Osteoblast (primary cell): ENCODE measurements at regions not wholly inside any gene's neighbourhood (a gene's known extent, or its start where the extent isn't known, plus 50 kb on each side); places are given as distances from the start of the nearest gene placed in this dataset.

Experiments
- DNase-seq: peaks from one replicate; pipeline ENCODE4 v3.0.0; 2011; ENCODE audit warnings: low spot score, mixed read lengths; ENCODE audit not compliant: insufficient read length; ENCODE audit errors: missing footprints
- H2AFZ ChIP-seq: 2 replicates; pipeline ENCODE4 v1.6.0; 2011; ENCODE audit warnings: mild to moderate bottlenecking, low read length
- H3K27ac ChIP-seq: 2 replicates; pipeline ENCODE4 v1.5.1; 2011; ENCODE audit warnings: mild to moderate bottlenecking, low read depth, low read length, moderate library complexity
- H3K27me3 ChIP-seq: 2 replicates; pipeline ENCODE4 v1.6.0; 2012; ENCODE audit warnings: mild to moderate bottlenecking, control low read depth, inconsistent platforms, low read length, moderate library complexity; ENCODE audit not compliant: insufficient read depth
- H3K36me3 ChIP-seq: 2 replicates; pipeline ENCODE4 v1.5.1; 2011; ENCODE audit warnings: mild to moderate bottlenecking, low read length, control low read depth, moderate library complexity; ENCODE audit not compliant: insufficient read depth
- H3K4me1 ChIP-seq: 2 replicates; pipeline ENCODE4 v1.5.1; 2011; ENCODE audit warnings: mild to moderate bottlenecking, low read length, control low read depth, moderate library complexity; ENCODE audit not compliant: insufficient read depth
- H3K4me2 ChIP-seq: 2 replicates; pipeline ENCODE4 v1.6.0; 2011; ENCODE audit warnings: mild to moderate bottlenecking, low read length; ENCODE audit not compliant: insufficient read depth
- H3K4me3 ChIP-seq: fragments of 200-600 bp; sonication (generic); 3 replicates; pipeline ENCODE4 v1.5.1; 2012; ENCODE audit warnings: mild to moderate bottlenecking, low read length, inconsistent platforms; ENCODE audit not compliant: insufficient read depth
- H3K79me2 ChIP-seq: 2 replicates; pipeline ENCODE4 v1.6.0; 2012; ENCODE audit warnings: mild to moderate bottlenecking, low read length, control low read depth, inconsistent platforms; ENCODE audit not compliant: insufficient read depth
- H3K9me3 ChIP-seq: 2 replicates; pipeline ENCODE4 v1.5.1; 2011; ENCODE audit warnings: low read depth, low read length, control low read depth
- H4K20me1 ChIP-seq: 2 replicates; pipeline ENCODE4 v1.6.0; 2012; ENCODE audit warnings: mild to moderate bottlenecking, low read length, control low read depth; ENCODE audit not compliant: insufficient read depth
- TF ChIP-seq, protein P1 (sequence below): IDR thresholded peaks from 2 replicates; pipeline ENCODE4 v1.5.1; 2011; ENCODE audit warnings: mild to moderate bottlenecking, low read depth, low read length, moderate library complexity; ENCODE audit errors: extremely low read depth

DNA sequence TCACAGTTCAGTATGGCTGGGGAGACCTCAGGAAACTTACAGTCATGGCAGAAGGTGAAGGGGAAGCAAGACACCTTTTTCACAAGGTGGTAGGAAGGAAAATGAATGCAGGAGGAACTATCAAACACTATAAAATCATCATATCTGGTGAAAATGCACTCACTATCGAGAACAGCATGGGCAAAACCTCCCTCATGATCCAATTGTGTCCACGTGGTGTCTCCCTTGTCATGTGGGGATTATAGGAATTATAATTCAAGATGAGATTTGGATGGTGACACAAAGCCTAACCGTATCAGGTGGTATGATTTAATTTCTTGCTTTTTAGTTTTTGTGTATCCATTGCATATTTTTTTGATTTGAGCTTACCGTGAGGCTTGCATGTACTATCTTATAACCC is 133.2 kb upstream of the SYNCRIP start:
- no peak overlapping the region for H3K4me2 ChIP-seq
- no peak overlapping the region for H3K4me3 ChIP-seq
- TF ChIP-seq, protein P1, sequence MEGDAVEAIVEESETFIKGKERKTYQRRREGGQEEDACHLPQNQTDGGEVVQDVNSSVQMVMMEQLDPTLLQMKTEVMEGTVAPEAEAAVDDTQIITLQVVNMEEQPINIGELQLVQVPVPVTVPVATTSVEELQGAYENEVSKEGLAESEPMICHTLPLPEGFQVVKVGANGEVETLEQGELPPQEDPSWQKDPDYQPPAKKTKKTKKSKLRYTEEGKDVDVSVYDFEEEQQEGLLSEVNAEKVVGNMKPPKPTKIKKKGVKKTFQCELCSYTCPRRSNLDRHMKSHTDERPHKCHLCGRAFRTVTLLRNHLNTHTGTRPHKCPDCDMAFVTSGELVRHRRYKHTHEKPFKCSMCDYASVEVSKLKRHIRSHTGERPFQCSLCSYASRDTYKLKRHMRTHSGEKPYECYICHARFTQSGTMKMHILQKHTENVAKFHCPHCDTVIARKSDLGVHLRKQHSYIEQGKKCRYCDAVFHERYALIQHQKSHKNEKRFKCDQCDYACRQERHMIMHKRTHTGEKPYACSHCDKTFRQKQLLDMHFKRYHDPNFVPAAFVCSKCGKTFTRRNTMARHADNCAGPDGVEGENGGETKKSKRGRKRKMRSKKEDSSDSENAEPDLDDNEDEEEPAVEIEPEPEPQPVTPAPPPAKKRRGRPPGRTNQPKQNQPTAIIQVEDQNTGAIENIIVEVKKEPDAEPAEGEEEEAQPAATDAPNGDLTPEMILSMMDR = no peak
- H3K9me3 ChIP-seq = no peaks in the 10 kb centered on the region
- no peaks in the 10 kb centered on the region for H3K27me3 ChIP-seq
- no peak for DNase-seq
- no peaks in the 10 kb centered on the region for H3K4me1 ChIP-seq
- H3K79me2 ChIP-seq = no peaks in the 10 kb centered on the region
- no peak overlapping the region for H3K27ac ChIP-seq
- H2AFZ ChIP-seq = no peak overlapping the region
- H4K20me1 ChIP-seq = no peaks in the 10 kb centered on the region
- H3K36me3 ChIP-seq = no peaks in the 10 kb centered on the region

DNA sequence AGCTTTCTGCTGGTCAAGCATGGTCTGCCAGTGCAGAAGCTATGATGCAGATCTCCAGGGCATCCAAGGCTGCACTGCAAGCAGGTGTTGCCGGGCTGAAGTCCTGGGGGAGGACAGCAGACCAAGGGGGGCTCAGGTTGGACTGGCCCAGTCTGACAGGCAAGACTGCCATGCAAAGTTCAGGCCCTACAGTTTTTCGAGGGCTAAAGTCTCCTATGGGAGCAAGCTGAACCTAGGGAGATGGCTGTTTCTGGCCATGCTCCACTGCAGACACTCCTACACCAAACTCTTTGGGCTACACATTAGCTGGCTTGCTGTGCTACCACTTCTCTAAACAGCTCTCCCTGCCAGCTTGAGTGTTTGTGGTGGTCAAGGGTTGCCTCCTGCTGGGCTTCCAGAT is 130.0 kb upstream of the SYNCRIP start:
- TF ChIP-seq, protein P1 = no peak
- H3K9me3 ChIP-seq = no peaks in the 10 kb centered on the region
- H3K4me2 ChIP-seq = no peak overlapping the region
- no peak overlapping the region for H3K4me3 ChIP-seq
- no peaks in the 10 kb centered on the region for H3K36me3 ChIP-seq
- H4K20me1 ChIP-seq = no peaks in the 10 kb centered on the region
- H3K27me3 ChIP-seq = no peaks in the 10 kb centered on the region
- no peak overlapping the region for H2AFZ ChIP-seq
- DNase-seq = no peak
- no peak overlapping the region for H3K27ac ChIP-seq
- no peaks in the 10 kb centered on the region for H3K79me2 ChIP-seq
- H3K4me1 ChIP-seq = no peaks in the 10 kb centered on the region

DNA sequence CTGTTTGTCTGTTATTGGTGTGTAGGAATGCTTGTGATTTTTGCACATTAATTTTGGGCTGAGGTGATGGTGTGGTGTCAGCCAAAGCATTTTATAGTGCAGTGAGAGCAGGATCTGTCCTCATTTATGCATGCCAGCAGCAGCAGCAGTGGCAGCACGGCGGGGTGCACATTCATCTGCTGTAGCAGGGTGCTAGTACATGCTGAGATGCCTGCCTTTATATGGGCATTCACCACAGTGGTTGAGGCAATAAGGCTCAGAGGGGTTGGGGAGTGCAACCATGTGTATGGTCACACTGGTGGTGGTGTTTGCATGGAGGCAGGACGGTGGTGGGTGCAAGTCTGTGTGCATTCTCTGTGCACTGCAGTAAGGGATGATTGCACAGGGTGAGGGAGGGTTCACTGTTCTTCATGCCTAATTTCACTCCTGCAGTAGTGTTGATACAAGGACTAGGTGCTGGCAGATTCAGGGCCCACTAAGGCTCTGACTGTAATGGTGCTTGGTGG is 129.3 kb upstream of the SYNCRIP start:
- Histone ChIP-seq H3K4me2 (no peak overlapping the region), H3K9me3 (no peaks in the 10 kb centered on the region)

DNA sequence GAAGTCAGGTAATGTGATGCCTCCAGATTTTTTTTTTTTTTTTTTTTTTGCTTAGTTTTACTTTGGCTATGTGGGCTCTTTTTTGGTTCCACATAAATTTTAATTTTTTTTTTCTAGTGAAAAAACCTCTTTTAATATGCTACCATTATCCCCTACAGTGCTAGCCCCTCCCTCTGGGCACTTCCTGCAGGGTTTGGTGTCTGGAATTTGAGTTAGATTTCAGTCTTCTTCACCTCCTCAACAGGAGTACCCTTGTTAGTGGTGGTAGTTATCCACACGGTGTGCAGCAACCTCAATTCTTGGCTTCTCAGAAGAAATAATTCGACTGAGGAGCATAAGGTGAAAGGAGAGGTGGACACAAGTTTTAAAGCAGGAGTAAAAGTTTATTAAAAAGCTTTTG is 128.8 kb upstream of the SYNCRIP start:
- Histone ChIP-seq H3K4me3 (no peak overlapping the region), H2AFZ (no peak overlapping the region), H3K36me3 (no peaks in the 10 kb centered on the region), H3K4me1 (no peaks in the 10 kb centered on the region), H3K27ac (no peak overlapping the region), H3K9me3 (no peaks in the 10 kb centered on the region), H4K20me1 (no peaks in the 10 kb centered on the region), H3K4me2 (no peak overlapping the region), H3K27me3 (no peaks in the 10 kb centered on the region), H3K79me2 (no peaks in the 10 kb centered on the region)
- TF ChIP-seq, protein P1 = no peak
- no peak for DNase-seq

More for the DNA sequence above, 129.3 kb upstream of the SYNCRIP start:
- Histone ChIP-seq H3K4me3 (no peak overlapping the region), H3K27ac (no peak overlapping the region), H3K79me2 (no peaks in the 10 kb centered on the region), H3K4me1 (no peaks in the 10 kb centered on the region), H2AFZ (no peak overlapping the region), H3K27me3 (no peaks in the 10 kb centered on the region), H3K36me3 (no peaks in the 10 kb centered on the region), H4K20me1 (no peaks in the 10 kb centered on the region)
- TF ChIP-seq, protein P1 = no peak
- peak; percentile 49 for DNase-seq
